NCI-H524 treated with DMSO at 0.1 percent for 48 hours (cell line): ENCODE measurements at regions not wholly inside any gene's neighbourhood (a gene's known extent, or its start where the extent isn't known, plus 50 kb on each side); places are given as distances from the start of the nearest gene placed in this dataset.
A peak's percentile ranks its signal among the peaks of the same experiment; 100 is the strongest.

ENCODE experiments used
- DNase-seq: peaks from one replicate; lab custom pipeline; 2025; lab: John Stamatoyannopoulos, UW

GRCh38 chr13:95447814-95448213 lies 104.7 kb upstream of the CLDN10 start:
- no peak for DNase-seq

- DNase-seq, result no peak
Measured at GRCh38 chr13:95451656-95452055, 100.9 kb upstream of the CLDN10 start.

- DNase-seq, result no peak
Measured at GRCh38 chr13:95452375-95452774, 100.1 kb upstream of the CLDN10 start.

- no peak for DNase-seq
Measured at GRCh38 chr13:95455782-95456181, 96.7 kb upstream of the CLDN10 start.

GRCh38 chr13:95456815-95457214 lies 95.7 kb upstream of the CLDN10 start:
- DNase-seq, result no peak

GRCh38 chr13:95457294-95457693 lies 95.2 kb upstream of the CLDN10 start:
- DNase-seq, result no peak

- DNase-seq, result no peak
Measured at GRCh38 chr13:95462801-95463200, 89.7 kb upstream of the CLDN10 start.

- no peak for DNase-seq
Measured at GRCh38 chr13:95463531-95463930, 89.0 kb upstream of the CLDN10 start.

GRCh38 chr13:95470574-95471366 lies 81.8 kb upstream of the CLDN10 start:
- DNase-seq, result no peak

- no peak for DNase-seq
Measured at GRCh38 chr13:95471960-95472359, 80.6 kb upstream of the CLDN10 start.

GRCh38 chr13:95474992-95475391 lies 77.5 kb upstream of the CLDN10 start:
- DNase-seq, result no peak

GRCh38 chr13:95477187-95477586 lies 75.3 kb upstream of the CLDN10 start:
- DNase-seq, result no peak

- DNase-seq, result no peak
Measured at GRCh38 chr13:95479731-95480130, 72.8 kb upstream of the CLDN10 start.

- no peak for DNase-seq
Measured at GRCh38 chr13:95480131-95480545, 72.4 kb upstream of the CLDN10 start.

- no peak for DNase-seq
Measured at GRCh38 chr13:95480791-95481780, 71.4 kb upstream of the CLDN10 start.

GRCh38 chr13:95484052-95484451 lies 68.5 kb upstream of the CLDN10 start:
- no peak for DNase-seq

- DNase-seq, result peak; percentile 43
Measured at GRCh38 chr13:95485045-95485517, 67.4 kb upstream of the CLDN10 start.

GRCh38 chr13:95485518-95486144 lies 66.9 kb upstream of the CLDN10 start:
- no peak for DNase-seq

GRCh38 chr13:95492044-95492801 lies 60.3 kb upstream of the CLDN10 start:
- DNase-seq, result peak; percentile 39

- no peak for DNase-seq
Measured at GRCh38 chr13:95494082-95494681, 58.3 kb upstream of the CLDN10 start.

GRCh38 chr13:95496485-95496884 lies 56.0 kb upstream of the CLDN10 start:
- DNase-seq, result no peak
